Ovary (tissue), 7 donors: ENCODE measurements at regions not wholly inside any gene's neighbourhood (a gene's known extent, or its start where the extent isn't known, plus 50 kb on each side); places are given as distances from the start of the nearest gene placed in this dataset.

Source experiments
- DNase-seq, 5 donors: peaks; one replicate each; pipeline ENCODE4 v3.0.0-alpha.2; 2019 to 2020
- H3K27ac ChIP-seq, 2 donors: fragments of 200-600 bp; one replicate each; pipeline versions ENCODE4 v1.5.1 to v1.8.0; 2019 to 2022
- H3K27me3 ChIP-seq: fragments of 200-600 bp; one replicate; pipeline ENCODE4 v1.8.0; 2022
- H3K36me3 ChIP-seq: fragments of 200-600 bp; sonication (generic); one replicate; pipeline ENCODE4 v1.5.1; 2019
- H3K4me1 ChIP-seq: one replicate; pipeline ENCODE4 v1.8.1; 2013; ENCODE audit warnings: mild to moderate bottlenecking, moderate library complexity; ENCODE audit not compliant: insufficient read depth
- H3K4me3 ChIP-seq: fragments of 200-600 bp; sonication (generic); one replicate; pipeline ENCODE4 v1.5.1; 2017
- H3K9me3 ChIP-seq, 2 donors: fragments of 200-600 bp in 1 of 2; sonication (generic) in 1 of 2; one replicate each; pipeline versions ENCODE4 v1.5.1 to v1.8.1; 2013 to 2019; ENCODE audit warnings: mild to moderate bottlenecking in 1 of 2, moderate library complexity in 1 of 2
- EP300 ChIP-seq: sonication (generic); formaldehyde crosslinking; IDR thresholded peaks from one replicate; pipeline ENCODE4 v1.6.1; 2017; ENCODE audit warnings: antibody characterized with exemption
- POLR2A ChIP-seq: fragments of 450-650 bp; IDR thresholded peaks from one replicate; pipeline ENCODE4 v1.6.1; 2017; ENCODE audit warnings: antibody characterized with exemption, mild to moderate bottlenecking, moderate library complexity
- WGBS, 3 donors: extraction: QIAGEN DNeasy Blood & Tissue Kit in 1 of 3; methylation state at CpG; one replicate each; pipeline versions ENCODE4 v1.1.5 to v1.1.7; 2013 to 2017; 5-methylcytosine and 5-hydroxymethylcytosine counted together
- intact Hi-C, 4 donors: fragments of 100-400 bp; cut with DNase I; formaldehyde crosslinking; loops; one replicate each; pipeline versions ENCODE4 v1.11.0 to v1.15.1; 2022 to 2023
- TF ChIP-seq, protein P1 (sequence below), 3 donors: fragments of 450-650 bp in 2 of 3; fragments of 200-600 bp in 1 of 3; IDR thresholded peaks; one replicate each; pipeline versions ENCODE4 v1.5.1 to v1.8.0; 2016 to 2022; ENCODE audit warnings: antibody characterized with exemption in 3 of 3, mild to moderate bottlenecking in 1 of 3
- donor health status: DM: no; HTN: no; CAD: no; lungs with moderate emphysema.
- donor health status: DM: no; HTN: no; CAD: no.
- donor health status: Bipolar disorder and iron deficiency.
- donor health status: DM: no; HTN: no; CAD: no.
- donor health status: DM: yes; HTN: yes; CAD: no.

DNA sequence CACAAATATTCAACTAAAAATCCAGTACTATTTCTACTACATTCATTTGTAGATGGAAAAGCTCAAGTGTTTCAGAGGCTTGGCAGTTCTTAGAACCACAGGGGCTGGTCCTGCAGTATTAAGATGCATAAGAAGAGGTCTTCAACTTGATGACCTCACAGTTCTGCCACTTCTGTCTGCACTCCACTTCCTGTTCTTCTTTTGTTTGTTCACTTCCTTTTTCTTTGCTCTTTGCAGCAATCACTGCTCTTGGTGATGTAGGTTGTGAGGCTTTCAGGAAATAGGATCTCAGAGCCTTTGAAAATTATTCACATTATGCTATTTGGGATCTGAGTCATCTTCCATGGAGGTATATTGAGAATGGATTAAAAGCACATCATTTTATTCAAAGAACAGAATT lies 602.0 kb upstream of the CPEB2 start:
- TF ChIP-seq, protein P1, sequence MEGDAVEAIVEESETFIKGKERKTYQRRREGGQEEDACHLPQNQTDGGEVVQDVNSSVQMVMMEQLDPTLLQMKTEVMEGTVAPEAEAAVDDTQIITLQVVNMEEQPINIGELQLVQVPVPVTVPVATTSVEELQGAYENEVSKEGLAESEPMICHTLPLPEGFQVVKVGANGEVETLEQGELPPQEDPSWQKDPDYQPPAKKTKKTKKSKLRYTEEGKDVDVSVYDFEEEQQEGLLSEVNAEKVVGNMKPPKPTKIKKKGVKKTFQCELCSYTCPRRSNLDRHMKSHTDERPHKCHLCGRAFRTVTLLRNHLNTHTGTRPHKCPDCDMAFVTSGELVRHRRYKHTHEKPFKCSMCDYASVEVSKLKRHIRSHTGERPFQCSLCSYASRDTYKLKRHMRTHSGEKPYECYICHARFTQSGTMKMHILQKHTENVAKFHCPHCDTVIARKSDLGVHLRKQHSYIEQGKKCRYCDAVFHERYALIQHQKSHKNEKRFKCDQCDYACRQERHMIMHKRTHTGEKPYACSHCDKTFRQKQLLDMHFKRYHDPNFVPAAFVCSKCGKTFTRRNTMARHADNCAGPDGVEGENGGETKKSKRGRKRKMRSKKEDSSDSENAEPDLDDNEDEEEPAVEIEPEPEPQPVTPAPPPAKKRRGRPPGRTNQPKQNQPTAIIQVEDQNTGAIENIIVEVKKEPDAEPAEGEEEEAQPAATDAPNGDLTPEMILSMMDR (IDR thresholded peaks at IDR 0.05) = no peak
- TF ChIP-seq POLR2A (no peak), EP300 (no peak)
- no peak overlapping the region for H3K27ac ChIP-seq
- no peak for DNase-seq
- no peaks in the 10 kb centered on the region for H3K36me3 ChIP-seq
- no peaks in the 10 kb centered on the region for H3K9me3 ChIP-seq
- H3K27me3 ChIP-seq = no peaks in the 10 kb centered on the region
- intact Hi-C loops = no loop called here
- no peak overlapping the region for H3K4me3 ChIP-seq
- no peaks in the 10 kb centered on the region for H3K4me1 ChIP-seq

DNA sequence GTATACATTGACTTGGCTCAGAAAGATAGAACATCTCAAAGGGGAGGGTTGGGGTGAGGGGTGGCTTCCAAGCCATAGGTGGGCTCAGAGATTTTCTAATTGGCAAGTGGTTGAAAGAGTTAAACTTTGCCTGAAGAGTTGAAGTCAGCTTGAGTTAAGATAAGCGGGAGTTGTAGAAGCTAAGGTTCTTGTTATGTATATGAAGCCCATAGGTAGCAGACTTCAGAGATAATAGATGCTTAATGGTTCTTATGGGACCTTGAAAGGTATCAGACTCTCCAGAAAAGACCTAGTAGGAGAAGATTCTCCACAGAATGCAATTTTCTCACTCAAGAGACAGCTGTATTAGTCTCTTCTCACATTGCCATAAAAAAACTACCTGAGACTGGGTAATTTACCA lies 599.1 kb upstream of the CPEB2 start:
- Histone ChIP-seq H3K9me3 (no peaks in the 10 kb centered on the region), H3K4me3 (no peak overlapping the region), H3K27me3 (no peaks in the 10 kb centered on the region), H3K36me3 (no peaks in the 10 kb centered on the region), H3K4me1 (no peaks in the 10 kb centered on the region), H3K27ac (no peak overlapping the region)
- no peak for DNase-seq
- TF ChIP-seq POLR2A (no peak), EP300 (no peak)
- TF ChIP-seq, protein P1 (IDR thresholded peaks at IDR 0.05) = no peak
- 53 to 80% (median 57%) methylated on average over 1 of the region's 1 CpG for WGBS, 3 donors
- intact Hi-C loops = no loop called here

DNA sequence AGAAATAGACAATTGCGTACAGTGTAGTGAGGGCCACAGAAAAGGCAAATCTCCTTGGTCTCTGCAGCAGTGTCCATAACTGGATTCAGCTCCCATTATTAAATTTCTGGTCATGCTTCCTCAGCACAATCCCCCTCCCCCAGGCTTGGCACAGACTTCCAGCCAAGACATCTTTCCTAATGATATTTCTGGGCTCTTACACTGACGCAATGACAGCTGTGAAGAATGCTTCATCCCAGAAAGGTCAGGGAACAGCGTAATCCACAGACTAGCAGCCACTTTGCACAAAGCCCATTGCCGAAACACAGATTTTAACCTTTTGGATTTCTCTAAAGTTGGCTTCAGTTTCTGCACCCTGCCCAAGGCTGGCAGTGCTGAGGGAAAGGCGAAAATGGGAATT lies 597.6 kb upstream of the CPEB2 start:
- intact Hi-C loops = no loop called here
- no peaks in the 10 kb centered on the region for H3K9me3 ChIP-seq
- TF ChIP-seq, protein P1 (IDR thresholded peaks at IDR 0.05) = no peak
- no peak for TF ChIP-seq EP300
- TF ChIP-seq POLR2A = no peak
- no peaks in the 10 kb centered on the region for H3K36me3 ChIP-seq
- no peaks in the 10 kb centered on the region for H3K27me3 ChIP-seq
- H3K4me1 ChIP-seq = no peaks in the 10 kb centered on the region
- 56 to 68% (median 65%) methylated on average over 5 of the region's 5 CpGs for WGBS, 3 donors
- H3K4me3 ChIP-seq = no peak overlapping the region
- DNase-seq = no peak
- H3K27ac ChIP-seq = no peak overlapping the region

DNA sequence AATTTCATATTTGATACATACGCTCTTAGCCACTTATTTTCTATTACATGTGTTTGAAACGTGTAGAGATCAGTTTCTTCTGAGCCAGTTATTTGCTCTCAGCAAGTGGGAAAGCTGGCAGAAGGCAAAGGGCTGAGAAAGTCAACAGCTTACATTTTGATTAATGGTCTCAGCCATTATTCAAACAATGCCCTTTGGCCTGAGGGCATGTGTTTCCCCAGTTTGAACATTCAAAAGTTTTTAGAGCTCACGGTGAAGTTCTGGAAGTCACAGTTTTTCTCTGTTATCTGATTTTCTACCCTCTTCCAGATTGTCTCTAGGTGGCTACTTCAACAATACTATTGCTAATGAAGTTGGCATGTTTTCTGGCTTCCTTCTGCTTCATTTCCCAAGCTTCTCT lies 591.8 kb upstream of the CPEB2 start:
- no peak overlapping the region for H3K27ac ChIP-seq
- no peaks in the 10 kb centered on the region for H3K27me3 ChIP-seq
- 20 to 31% (median 27%) methylated on average over 3 of the region's 3 CpGs for WGBS, 3 donors
- no peaks in the 10 kb centered on the region for H3K36me3 ChIP-seq
- no peaks in the 10 kb centered on the region for H3K9me3 ChIP-seq
- no peak for DNase-seq
- no peak overlapping the region for H3K4me3 ChIP-seq
- TF ChIP-seq POLR2A (no peak), EP300 (no peak)
- TF ChIP-seq, protein P1 (IDR thresholded peaks at IDR 0.05) = no peak
- no peaks in the 10 kb centered on the region for H3K4me1 ChIP-seq
- intact Hi-C loops = no loop called here

DNA sequence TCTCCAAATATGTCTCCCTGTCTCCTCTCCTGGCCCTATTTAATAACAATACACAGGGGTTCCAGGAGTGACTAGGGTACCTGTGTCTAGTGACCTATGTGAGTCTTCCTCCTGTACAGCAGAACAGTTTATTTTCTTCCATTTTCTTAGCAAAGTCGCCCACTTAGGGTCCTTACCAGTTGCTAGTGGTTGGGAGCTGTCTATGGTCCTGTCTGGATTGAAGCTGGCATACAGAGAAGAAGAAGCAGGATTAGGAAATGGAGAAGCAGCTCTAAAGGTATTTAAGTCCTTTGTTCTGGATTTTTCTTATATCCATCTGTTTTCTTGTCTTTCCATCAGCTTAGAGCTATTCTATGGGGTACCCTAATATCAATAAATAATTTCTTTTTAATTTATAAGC lies 587.1 kb upstream of the CPEB2 start:
- H3K27ac ChIP-seq = no peak overlapping the region
- H3K9me3 ChIP-seq = no peaks in the 10 kb centered on the region
- no peak for DNase-seq
- 0 to 7% (median 6%) methylated on average over 1 of the region's 1 CpG for WGBS, 3 donors
- intact Hi-C loops = no loop called here
- TF ChIP-seq, protein P1 (IDR thresholded peaks at IDR 0.05) = no peak
- H3K4me1 ChIP-seq = no peaks in the 10 kb centered on the region
- H3K36me3 ChIP-seq = no peaks in the 10 kb centered on the region
- H3K27me3 ChIP-seq = no peaks in the 10 kb centered on the region
- H3K4me3 ChIP-seq = no peak overlapping the region
